Lower leg skin (tissue), 3 donors: ENCODE measurements at regions not wholly inside any gene's neighbourhood (a gene's known extent, or its start where the extent isn't known, plus 50 kb on each side); places are given as distances from the start of the nearest gene placed in this dataset.

Experiments
- CTCF ChIP-seq, 3 donors: fragments of 450-650 bp; IDR thresholded peaks; one replicate each; pipeline ENCODE4 v1.5.1; 2016; ENCODE audit warnings: antibody characterized with exemption in 3 of 3, mild to moderate bottlenecking in 3 of 3, moderate library complexity in 2 of 3
- POLR2A ChIP-seq, 2 donors: fragments of 450-650 bp; IDR thresholded peaks; one replicate each; pipeline ENCODE4 v1.6.1; 2016 to 2017; ENCODE audit warnings: antibody characterized with exemption in 2 of 2, mild to moderate bottlenecking in 1 of 2, moderate library complexity in 1 of 2

- TF ChIP-seq CTCF (IDR thresholded peaks at IDR 0.05) = no peak
- TF ChIP-seq POLR2A (IDR thresholded peaks at IDR 0.05) = no peak
Observed at GRCh38 chr2:8607606-8608005, 74.2 kb upstream of the ID2 start.
